Activated T-cell treated with anti-CD3 and anti-CD28 coated beads for 4 hours (primary cell): ENCODE measurements at regions not wholly inside any gene's neighbourhood (a gene's known extent, or its start where the extent isn't known, plus 50 kb on each side); places are given as distances from the start of the nearest gene placed in this dataset.

ENCODE experiments used
- DNase-seq: peaks from one replicate; pipeline ENCODE4 v3.0.0-alpha.2; 2020

GRCh38 chr15:69628256-69629093, 175.9 kb downstream of the RPLP1 start:
- no peak for DNase-seq

GRCh38 chr15:69629631-69630161, 177.1 kb downstream of the RPLP1 start:
- DNase-seq, result no peak

GRCh38 chr15:69631005-69631404, 178.4 kb downstream of the RPLP1 start:
- no peak for DNase-seq

GRCh38 chr15:69631978-69632377, 179.4 kb downstream of the RPLP1 start:
- DNase-seq, result no peak

- DNase-seq, result no peak
Observed at GRCh38 chr15:69634860-69635259, 182.2 kb downstream of the RPLP1 start.

GRCh38 chr15:69636169-69636915, 183.7 kb downstream of the RPLP1 start:
- no peak for DNase-seq

GRCh38 chr15:69637818-69638217, 185.2 kb downstream of the RPLP1 start:
- DNase-seq, result no peak

- DNase-seq, result no peak
Observed at GRCh38 chr15:69643476-69643875, 190.9 kb downstream of the RPLP1 start.

GRCh38 chr15:69643971-69644370, 191.4 kb downstream of the RPLP1 start:
- DNase-seq, result no peak

GRCh38 chr15:69644876-69645275, 192.3 kb downstream of the RPLP1 start:
- no peak for DNase-seq

- DNase-seq, result no peak
Observed at GRCh38 chr15:69647142-69647513, 194.5 kb downstream of the RPLP1 start.

- no peak for DNase-seq
Observed at GRCh38 chr15:69648212-69648611, 195.6 kb downstream of the RPLP1 start.

GRCh38 chr15:69648775-69649735, 196.4 kb downstream of the RPLP1 start:
- DNase-seq, result no peak

- DNase-seq, result no peak
Observed at GRCh38 chr15:69652293-69652692, 199.7 kb downstream of the RPLP1 start.

GRCh38 chr15:69652751-69653305, 200.2 kb downstream of the RPLP1 start:
- DNase-seq, result no peak

- DNase-seq, result no peak
Observed at GRCh38 chr15:69653306-69653705, 200.7 kb downstream of the RPLP1 start.

GRCh38 chr15:69653846-69654245, 201.2 kb downstream of the RPLP1 start:
- DNase-seq, result no peak

GRCh38 chr15:69656271-69657030, 203.8 kb downstream of the RPLP1 start:
- no peak for DNase-seq

- no peak for DNase-seq
Observed at GRCh38 chr15:69657626-69658025, 205.0 kb downstream of the RPLP1 start.

GRCh38 chr15:69658411-69658945, 205.9 kb downstream of the RPLP1 start:
- DNase-seq, result no peak

GRCh38 chr15:69659454-69660050, 206.9 kb downstream of the RPLP1 start:
- DNase-seq, result no peak
